Stimulated activated CD4-positive, alpha-beta T cell treated with anti-CD3 and anti-CD28 coated beads, TNF-alpha, amount 100 ng/mL, for 48 hours (primary cell): ENCODE measurements at regions not wholly inside any gene's neighbourhood (a gene's known extent, or its start where the extent isn't known, plus 50 kb on each side); places are given as distances from the start of the nearest gene placed in this dataset.

Source experiments
- DNase-seq, 3 donors: peaks; one replicate each; pipeline ENCODE4 v3.0.0-alpha.2; 2020; ENCODE audit warnings: low read depth in 3 of 3

DNA sequence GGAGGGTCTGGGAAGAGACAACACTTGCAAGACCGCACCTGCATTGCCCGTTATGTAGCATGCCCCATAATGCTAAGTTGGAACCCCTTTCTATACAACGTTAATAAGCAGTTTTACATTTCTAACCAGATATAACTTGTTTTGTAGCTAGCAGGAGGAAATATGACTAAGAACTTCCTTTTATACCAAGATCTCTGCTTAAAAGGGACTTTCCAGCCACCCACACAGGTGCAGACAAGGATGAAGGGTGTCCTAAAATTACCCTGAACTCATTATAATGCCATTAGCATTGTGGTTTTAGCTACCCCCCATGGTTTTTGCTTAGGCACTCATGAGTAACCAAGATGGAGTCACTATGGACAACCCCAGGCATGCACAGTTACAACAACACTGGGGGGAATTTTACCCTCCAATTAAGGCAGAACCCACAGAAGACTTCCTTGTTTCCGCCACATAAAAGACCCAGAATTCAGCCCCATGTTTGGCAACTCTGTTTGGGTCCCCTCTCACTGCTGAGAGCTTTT, 362.8 kb downstream of the CBLN2 start:
- no peak for DNase-seq

DNA sequence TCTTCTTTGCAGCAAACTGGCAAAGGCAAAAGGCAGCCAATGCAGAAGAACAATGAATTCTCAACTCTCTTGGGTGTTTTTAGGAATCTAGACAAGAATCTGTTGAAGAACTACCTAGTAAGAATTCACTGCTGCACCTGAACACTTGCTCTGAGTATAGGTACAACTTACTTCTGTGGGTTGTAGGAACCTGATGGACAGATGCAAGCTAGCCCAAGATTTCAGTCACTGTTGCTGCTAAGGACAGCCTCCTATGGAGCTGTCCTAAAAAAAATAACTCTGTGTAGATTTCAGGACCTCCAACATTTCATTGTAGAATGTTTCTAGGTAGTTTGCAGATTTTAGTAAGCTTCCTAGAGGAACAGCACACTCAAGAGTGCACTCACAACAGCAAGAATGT, 363.5 kb downstream of the CBLN2 start:
- DNase-seq: no peak

DNA sequence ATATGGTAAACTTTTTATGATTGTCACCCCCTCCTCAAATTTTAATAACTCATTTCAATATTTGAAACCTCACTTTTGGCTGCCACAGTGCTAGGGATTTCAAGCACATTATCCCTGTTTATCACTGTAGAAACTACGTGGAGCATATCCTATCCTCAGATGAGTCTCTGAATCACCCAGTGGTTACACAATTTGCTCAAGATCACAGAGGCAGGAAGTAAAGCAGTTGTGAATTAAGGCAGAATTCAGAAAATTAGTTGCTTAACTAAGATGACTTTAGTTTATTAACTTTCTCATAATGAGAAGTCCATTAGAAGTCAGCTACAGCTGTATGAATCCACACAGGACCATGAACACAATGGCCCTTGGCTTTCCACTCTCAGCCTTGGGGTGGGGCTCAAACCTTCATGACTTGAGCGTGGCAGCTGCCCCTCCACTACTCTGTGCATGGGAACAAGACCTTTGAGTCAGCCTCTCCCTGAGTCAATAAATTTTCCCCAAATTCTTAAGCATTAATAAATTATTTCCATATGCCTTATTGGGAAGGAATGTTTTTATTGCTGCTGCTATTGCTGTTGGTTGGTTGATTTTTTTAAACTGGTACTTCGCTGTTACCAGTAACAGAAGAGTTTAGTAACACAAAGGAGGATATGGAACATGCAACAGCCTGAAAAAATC, 369.0 kb downstream of the CBLN2 start:
- no peak for DNase-seq

DNA sequence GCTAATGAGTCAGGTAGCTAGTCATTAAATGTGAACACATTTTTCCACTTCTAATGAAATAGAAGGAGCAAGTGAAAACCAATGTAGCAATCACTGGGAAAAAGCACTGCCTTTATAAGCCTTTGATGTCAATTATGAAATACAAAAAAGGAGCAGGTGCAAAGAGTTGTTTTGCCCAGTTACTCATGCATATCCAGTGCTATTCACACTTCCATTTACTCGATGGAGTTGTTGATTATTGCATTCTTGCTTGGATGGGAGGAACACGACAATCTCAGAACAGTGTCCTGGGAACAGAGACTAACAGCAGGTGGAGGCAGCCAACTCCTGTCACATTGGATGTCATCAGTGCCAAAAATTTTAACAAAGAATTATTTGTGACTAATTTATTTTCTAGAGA, 372.5 kb downstream of the CBLN2 start:
- DNase-seq: no peak

DNA sequence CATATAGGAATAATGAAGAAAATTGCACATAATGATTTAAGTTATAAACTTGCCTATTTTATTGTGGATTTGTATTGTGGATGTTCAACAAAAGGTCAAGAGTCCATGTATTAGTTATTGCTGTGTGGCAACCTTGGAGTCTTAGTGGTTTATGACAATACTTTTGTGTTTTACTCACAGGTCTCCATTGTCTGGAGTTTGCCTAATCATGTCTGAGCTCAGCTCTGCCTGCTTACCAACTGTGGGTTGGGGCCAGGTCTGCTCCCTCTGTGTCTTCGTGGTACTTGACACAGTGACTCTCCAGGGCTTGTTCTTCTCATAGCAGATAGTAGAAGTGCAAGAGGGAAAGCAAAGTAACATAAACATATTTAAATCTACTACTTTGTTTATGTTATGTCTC, 382.5 kb downstream of the CBLN2 start:
- DNase-seq: no peak

DNA sequence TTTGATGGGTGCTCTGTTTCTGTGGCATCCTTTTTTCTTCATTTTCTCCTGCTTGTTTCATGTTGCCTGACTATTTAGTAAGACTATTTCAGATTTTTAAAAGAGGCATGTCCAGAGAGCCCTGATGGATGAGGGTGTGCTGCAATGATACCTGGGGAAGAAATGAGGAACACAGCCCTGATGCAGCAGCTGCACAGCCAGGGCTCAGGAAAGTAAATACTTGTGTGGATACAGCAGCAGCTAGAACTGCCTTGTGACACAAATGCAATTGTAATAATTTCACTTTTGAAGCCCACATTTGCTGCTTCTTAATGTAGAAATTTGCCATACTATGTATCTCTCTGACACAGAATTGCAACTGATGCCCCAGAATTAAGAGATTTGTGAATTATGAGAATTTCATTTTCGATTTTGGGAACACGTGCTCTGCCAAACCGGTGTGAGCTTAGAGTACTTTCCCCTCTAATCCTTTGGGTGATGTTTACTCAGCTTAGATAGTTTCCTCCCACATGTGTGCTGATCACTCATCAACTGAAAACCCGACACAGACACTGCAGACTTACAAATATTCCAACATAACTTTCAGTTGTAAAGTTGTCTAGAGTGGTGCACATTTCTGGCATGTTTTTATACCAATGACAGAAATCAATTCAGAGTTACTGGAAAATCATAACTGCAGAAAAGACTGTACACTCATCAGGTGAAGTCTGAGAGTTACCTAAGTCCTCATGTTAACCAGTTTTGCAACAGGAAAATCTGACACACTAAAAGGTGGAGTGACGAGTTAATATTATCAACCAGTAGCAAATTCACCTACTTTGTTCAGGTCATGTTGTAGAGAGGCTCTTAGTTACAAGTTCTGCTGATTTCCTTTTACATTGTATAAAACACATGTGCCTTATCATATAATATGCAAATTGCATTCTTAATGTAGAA, 383.4 kb downstream of the CBLN2 start:
- DNase-seq: no peak

DNA sequence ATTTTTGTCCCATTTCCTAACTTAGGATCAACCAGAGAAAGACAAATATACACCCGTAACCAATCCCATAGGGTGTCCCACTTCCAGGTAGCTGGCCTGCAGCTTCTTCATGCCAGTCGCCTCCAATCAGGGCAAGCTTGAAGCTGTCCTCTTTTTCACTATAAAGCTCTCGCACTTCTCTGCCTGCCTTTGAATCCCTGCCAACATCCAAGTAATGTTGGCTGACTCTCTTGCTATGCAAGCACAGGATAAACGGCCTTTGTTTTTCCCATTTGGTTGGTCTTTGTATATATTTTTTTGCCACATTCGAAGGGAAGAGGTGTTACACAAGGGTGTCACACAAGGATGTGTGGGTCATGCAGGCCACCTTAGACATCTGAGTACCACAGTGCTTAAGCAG, 388.8 kb downstream of the CBLN2 start:
- DNase-seq: no peak

DNA sequence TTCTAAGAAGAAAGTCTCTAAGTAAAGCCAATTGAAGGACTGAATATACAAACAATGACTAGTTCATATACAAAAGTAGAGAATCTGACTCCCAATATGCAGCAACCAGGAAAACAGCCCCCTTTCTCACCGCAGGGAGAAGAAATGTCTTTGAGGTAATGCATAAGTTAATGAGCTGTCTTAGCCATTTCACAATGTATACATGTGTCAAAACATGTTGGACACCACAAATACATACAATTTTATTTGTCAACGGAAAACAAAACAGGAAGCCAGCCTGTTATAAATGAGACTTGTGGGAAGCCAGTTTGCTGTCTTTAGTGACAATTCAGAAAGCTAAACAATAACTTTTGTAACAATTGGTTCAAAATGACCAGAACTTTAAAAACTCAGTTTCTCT, 389.2 kb downstream of the CBLN2 start:
- DNase-seq: no peak

DNA sequence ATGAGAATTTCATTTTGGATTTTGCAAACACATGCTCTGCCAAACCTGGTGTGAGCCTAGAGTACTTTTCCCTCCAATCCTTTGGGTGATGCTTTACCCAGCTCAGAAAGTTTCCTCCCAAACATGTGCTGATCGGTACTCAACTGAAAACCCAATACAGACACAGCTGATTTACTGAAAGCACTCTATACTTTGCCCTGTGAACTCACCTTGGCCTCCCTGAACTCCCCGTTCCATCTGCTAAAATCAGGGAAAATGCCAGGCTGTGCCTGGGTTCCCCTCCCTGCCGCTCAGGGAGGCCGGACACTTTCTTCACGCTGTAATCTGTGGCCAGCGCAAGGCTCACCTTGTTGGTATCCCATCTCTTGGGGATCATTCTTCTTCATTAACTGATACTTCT, 391.2 kb downstream of the CBLN2 start:
- DNase-seq: no peak

DNA sequence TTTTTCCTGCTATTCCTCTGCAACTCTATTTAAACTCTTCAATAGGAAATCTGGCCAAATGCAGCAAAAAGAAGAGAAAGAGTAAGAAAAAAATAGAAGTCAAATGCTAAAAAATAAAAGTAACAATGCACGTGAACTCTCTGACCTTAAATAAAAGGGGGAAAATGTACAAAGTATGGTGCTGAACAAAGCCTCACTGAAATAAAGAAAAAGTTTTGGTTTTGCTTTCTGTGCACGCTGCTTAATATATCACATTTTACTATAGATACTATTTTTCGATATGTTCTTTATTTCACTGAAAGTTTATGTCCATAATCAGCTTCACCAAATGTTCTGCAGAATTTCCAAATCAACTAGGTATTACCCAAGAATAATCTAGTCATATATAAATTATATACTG, 396.3 kb downstream of the CBLN2 start:
- no peak for DNase-seq

DNA sequence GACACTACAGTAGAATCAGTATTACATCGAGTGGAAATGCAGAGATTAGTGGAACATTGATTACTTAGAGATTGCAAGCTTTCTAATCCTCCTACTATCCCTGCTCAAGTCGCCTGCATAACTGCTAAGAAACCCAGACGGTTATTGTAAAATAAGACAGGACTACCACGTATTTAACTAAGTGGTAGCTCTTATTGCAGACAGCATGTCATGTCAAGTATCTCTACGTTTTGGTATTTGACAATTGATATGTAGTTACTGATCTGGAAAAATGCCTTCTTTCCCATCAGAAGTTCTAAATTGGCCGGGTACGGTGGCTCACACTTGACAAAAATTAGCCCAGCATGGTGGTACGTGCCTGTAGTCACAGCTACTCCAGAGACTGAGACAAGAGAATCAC, 404.1 kb downstream of the CBLN2 start:
- no peak for DNase-seq

DNA sequence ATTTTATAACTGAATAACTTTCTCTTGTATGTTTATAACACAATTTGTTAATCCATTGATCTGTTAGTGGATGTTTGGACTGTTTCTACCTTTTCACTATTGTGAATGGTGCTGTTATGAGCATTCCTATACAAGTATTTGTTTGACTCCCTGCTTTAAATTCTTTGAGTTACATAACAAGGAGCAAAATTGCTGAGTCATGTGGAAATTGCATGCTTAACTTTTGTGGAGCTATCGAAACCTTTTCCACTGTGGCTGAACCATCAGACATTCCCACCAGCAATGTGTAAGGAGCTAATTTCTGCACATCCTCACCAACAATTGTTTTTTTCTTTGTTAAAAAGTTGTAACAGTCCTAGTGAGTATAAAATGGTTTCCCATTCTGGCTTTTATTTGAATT, 415.5 kb downstream of the CBLN2 start:
- DNase-seq: no peak

DNA sequence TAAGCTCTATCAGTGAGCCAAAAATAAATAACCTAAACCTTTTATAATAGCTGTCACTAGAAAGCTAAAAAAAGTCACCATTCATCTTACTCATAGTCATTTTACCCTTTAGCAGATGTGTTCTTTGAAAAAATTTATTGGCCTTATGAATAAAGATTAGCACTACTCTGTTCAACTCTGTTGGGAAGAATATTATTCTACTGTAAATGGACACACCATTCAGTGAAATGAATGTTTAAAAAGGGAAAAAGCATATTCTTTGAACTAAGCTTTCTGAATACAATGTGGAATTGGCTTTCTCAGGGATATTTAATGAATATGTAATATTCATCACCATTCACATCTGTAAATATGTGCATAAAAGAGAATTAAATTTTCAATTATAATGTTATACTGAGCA, 422.0 kb downstream of the CBLN2 start:
- no peak for DNase-seq

DNA sequence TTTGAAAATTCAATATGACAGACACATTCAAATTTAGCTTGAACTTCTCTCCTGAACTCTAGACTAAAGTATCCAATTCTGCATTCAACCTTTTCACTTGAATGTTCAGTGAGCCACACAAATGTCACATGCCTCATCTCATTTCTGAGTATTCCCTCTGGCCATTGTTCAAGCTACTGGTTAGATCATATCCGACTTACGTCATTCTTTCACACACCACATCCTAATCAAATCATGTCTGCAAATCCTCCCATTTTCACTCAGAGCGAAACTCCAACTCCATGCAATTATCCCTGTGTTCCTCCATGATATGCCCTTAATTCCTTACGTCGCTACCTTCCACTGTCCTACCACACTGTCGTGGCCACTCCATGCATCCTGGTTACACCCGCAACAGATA, 425.1 kb downstream of the CBLN2 start:
- no peak for DNase-seq

DNA sequence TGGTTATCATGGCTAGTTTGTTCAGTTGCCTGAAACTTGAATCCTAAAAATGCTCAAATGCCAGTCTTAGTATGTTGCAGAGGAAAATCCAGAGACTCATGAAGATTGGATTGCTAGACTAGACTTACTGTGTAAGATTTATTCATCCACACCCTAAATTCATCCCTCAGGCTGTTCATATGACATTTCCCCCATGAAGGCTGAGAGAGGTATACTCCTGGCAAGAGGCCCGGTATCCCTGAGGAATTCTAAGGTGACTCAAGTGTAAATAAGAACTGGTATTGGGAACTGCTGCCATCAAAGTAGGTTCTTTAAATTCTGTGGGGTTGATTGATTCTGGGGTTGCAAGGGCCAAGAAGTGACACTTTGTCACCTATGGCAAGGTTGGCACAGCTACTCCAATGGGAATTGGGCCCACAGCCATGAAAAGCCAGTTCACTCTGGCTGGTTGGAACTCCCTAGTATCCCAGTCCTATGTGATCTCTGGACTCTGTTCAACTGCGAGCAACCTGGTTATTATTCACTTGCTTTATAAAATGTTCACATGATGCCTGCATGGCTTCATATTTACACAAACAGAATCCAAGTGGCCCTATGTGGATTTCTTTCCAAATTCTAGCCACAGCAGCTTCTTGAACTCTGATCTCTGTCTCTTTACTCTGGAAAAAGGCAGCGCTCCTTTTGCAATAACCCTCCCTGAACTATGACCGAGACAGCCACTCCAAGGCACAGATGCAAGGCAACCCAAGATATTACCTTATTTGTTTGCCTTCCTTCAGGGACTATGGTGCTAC, 429.1 kb downstream of the CBLN2 start:
- no peak for DNase-seq

DNA sequence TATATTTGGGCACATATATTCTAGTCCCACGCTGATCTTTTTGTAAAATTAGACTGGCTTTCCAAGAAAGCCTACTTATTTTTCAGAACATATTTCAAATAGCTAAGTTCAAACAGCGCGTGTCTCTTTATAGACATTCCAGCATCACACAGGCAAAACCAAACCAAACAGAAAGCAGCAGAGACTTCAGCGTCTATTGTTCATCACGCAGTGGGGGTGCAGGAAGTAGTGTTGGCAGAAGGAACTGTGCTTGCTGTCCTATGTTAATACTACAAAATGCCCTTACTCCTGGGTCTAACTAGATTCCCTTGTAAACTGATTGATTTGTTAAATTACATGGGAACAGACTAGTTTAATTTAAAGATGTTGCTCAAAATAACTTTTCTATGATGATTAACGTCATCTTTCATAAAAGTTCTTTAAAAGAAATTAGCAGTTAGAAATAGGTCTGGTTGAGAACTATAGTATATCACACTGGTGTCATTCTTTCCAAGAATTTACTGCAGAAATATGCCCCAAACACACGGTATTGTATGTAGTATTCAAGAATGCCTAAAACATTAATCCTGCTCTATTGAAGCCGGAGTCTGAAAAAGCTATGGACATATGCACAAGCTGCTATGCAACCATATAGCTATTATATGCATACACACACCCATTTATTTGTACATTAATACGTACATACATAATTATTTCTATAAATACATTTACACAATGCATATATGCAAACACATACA, 436.3 kb downstream of the CBLN2 start:
- no peak for DNase-seq

DNA sequence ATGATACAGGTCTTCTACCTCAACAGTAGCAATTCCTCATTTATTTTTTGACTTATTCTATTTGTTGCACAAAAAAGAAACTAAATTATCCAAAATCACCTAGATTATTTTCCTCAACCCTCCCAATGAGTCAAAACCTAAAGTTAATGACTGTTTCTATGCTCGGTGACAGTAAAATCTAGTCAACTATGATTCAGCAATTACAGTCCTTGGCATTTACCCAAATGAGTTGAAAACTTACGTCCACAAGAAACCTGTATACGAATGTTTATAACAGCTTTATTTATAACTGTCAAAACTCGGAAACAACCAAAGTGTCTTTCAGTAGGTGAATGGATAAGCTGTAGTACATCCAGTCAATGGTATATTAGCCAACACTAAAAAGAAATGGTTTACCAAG, 439.3 kb downstream of the CBLN2 start:
- DNase-seq: no peak

DNA sequence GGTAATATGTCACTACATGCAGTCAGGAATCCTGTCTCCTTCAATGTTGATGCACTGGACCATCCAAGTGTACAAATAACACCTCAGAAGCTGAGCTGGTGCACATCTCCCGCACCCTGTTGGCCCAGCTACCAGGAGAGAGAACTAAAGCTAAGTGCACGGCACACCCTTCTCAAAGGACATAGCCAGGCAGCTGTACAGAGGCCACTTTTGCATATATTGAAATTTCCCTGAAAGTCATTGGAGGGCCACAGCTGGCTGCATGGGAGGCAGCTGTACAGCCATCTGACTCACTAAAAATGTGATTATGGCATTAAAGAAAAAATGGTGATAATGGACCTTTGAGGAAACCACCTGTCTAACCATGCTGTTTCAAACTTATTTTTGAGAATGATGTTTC, 441.7 kb downstream of the CBLN2 start:
- no peak for DNase-seq

DNA sequence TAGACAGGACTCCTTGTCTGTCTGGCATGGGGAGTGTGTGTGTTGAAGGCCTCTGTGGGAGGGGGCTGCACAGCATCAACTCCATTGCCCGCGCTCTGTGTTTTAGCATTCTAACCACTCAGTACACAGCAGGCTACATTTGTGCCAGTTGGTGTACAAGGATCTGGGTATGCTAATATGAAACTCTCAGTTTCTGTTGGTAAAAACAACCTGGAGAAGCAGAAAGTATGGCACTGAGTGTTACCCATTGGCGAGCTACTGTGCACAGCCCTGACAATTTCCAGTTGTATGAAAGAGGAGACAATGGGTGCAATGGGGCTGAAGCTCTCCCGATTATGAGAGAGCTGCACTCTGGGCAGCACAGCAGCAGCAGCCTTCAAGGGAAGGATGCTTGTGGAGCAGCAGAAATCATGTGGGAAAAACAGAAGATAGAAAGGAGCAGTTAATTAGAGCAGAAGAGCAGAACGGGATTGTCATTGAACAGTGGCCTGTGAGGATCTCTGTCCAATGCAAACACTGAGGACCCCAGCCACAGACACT, 443.6 kb downstream of the CBLN2 start:
- DNase-seq: no peak

DNA sequence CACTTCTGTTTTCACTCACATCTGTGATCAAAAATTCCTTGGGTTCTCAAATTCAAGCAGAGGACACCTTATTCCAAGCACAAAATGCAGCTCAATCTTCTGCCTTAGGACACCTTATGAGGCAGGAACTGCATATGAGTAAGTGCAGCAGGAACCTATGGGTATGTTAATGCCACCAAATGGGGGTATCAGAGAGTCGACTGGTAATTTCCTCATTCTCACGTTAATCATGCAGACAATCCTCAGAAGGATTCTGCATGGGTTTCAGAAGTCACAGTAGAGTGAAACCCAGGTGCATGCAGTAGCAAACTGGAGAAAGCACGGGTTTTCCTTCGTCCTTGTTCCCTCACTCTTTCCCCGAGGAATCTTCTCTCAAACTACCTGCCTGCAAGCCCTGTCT, 452.8 kb downstream of the CBLN2 start:
- no peak for DNase-seq

DNA sequence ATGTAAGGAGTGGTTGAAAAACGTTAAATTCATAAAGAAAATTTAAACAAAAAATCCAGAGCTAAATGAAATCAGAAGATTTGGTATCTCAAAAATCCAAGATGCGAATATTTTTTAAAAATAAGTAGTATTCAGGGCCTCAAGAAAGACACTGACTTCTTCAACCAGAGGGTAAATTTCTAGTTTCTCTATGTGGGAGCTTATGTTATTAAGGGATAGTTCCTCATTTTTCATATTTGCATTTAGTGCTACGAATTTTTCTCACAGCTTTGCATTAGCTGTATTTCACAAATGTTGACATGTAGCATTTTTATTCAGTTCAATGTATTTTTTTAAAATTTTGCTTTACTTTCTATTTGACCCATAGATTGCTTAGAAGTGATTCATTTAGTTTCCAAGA, 454.7 kb downstream of the CBLN2 start:
- DNase-seq: no peak
